Right lobe of liver (tissue), 6 donors: ENCODE measurements at regions not wholly inside any gene's neighbourhood (a gene's known extent, or its start where the extent isn't known, plus 50 kb on each side); places are given as distances from the start of the nearest gene placed in this dataset.
A peak's percentile ranks its signal among the peaks of the same experiment; 100 is the strongest.

ENCODE experiments used
- ATAC-seq, 4 donors: fragments of 200-7000 bp; cut with Tn5 transposase; one replicate each; pipeline ENCODE4 v1.9.1; 2020; ENCODE audit warnings: mild to moderate bottlenecking in 4 of 4, moderate library complexity in 4 of 4
- DNase-seq, 3 donors: peaks; one replicate each; pipeline ENCODE4 v3.0.0-alpha.2; 2020
- H3K27ac ChIP-seq, 3 donors: fragments of 200-600 bp; one replicate each; pipeline ENCODE4 v1.8.0; 2022
- H3K27me3 ChIP-seq, 2 donors: fragments of 200-600 bp; one replicate each; pipeline ENCODE4 v1.8.0; 2022
- H3K36me3 ChIP-seq, 4 donors: fragments of 200-600 bp; sonication (generic) in 1 of 4; one replicate each; pipeline versions ENCODE4 v1.5.1 to v1.8.0; 2017 to 2022; ENCODE audit warnings: control low read depth in 1 of 4
- H3K4me1 ChIP-seq, 4 donors: fragments of 200-600 bp; sonication (generic) in 1 of 4; one replicate each; pipeline versions ENCODE4 v1.5.1 to v1.8.0; 2017 to 2022; ENCODE audit warnings: control low read depth in 1 of 4
- H3K4me3 ChIP-seq, 3 donors: fragments of 200-600 bp; one replicate each; pipeline ENCODE4 v1.8.0; 2022
- H3K9me3 ChIP-seq, 4 donors: fragments of 200-600 bp; sonication (generic) in 1 of 4; one replicate each; pipeline versions ENCODE4 v1.5.1 to v1.8.0; 2017 to 2022; ENCODE audit warnings: control low read depth in 1 of 4
- CTCF ChIP-seq, 4 donors: fragments of 200-600 bp in 3 of 4; fragments of 450-650 bp in 1 of 4; IDR thresholded peaks; one replicate each; pipeline versions ENCODE4 v1.5.1 to v1.8.0; 2016 to 2022; ENCODE audit warnings: antibody characterized with exemption in 4 of 4, mild to moderate bottlenecking in 2 of 4
- POLR2A ChIP-seq: fragments of 450-650 bp; IDR thresholded peaks from one replicate; pipeline ENCODE4 v1.6.1; 2017; ENCODE audit warnings: antibody characterized with exemption, mild to moderate bottlenecking
- WGBS: methylation state at CpG from one replicate; pipeline ENCODE4 v1.1.6; 2018; ENCODE audit warnings: low coverage, low lambda C conversion rate; ENCODE audit not compliant: insufficient coverage; ENCODE audit errors: missing lambda C conversion rate; 5-methylcytosine and 5-hydroxymethylcytosine counted together
- intact Hi-C, 2 donors: fragments of 100-400 bp; cut with DNase I; formaldehyde crosslinking; loops; one replicate each; pipeline versions ENCODE4 v1.11.2 to v1.14.1; 2022
- donor health status: DM: no; HTN: yes; CAD: no.
- donor health status: DM: no; HTN: no; CAD: no.
- donor health status: DM: no; HTN: no; CAD: no.
- donor health status: DM: no; HTN: yes; CAD: no.
- donor health status: DM: no; HTN: yes; CAD: no.

DNA sequence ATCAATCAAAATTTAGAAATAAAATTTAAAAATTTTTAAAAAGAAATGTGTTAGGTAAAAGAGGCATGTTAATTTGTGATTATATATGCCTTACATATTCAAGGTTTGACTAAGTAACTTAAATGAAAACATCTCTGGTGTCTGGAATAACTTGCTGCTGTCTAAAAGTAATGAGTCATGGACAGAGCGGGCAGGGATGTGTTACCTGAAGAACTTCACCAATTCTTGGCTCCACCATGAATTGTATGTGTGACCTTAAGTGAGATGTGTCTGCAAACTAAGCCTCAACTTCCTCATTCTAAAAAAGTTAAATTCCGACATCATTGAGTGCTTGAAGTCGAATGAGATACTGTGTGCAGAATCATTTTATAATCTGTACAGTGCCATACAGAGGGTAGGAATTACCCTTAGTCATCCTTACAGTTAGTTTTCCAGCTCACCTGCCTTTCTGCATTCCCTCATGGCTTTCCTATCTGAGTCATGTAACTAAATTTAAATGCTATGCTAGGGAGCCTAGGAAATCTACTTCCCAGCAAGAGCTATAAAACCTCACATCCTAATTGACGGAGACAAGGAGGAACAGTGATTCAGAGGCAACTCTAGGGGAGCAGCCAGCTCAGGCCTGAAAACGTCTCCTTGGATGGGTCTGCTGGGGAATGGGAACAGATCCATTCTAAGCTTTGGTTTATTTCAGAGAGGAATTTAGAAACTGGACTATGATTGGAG is 100.7 kb upstream of the TSPAN2 start:
- Histone ChIP-seq H3K27me3 (no peaks in the 10 kb centered on the region), H3K36me3 (no peaks in the 10 kb centered on the region), H3K4me1 (no peaks in the 10 kb centered on the region), H3K9me3 (no peaks in the 10 kb centered on the region), H3K4me3 (no peak overlapping the region), H3K27ac (no peak overlapping the region)
- ATAC-seq (no peak), DNase-seq (no peak)
- intact Hi-C loops = no loop called here
- TF ChIP-seq CTCF (IDR thresholded peaks at IDR 0.05) (no peak), POLR2A (no peak)
- 61% methylated on average over 5 of the region's 5 CpGs for WGBS

DNA sequence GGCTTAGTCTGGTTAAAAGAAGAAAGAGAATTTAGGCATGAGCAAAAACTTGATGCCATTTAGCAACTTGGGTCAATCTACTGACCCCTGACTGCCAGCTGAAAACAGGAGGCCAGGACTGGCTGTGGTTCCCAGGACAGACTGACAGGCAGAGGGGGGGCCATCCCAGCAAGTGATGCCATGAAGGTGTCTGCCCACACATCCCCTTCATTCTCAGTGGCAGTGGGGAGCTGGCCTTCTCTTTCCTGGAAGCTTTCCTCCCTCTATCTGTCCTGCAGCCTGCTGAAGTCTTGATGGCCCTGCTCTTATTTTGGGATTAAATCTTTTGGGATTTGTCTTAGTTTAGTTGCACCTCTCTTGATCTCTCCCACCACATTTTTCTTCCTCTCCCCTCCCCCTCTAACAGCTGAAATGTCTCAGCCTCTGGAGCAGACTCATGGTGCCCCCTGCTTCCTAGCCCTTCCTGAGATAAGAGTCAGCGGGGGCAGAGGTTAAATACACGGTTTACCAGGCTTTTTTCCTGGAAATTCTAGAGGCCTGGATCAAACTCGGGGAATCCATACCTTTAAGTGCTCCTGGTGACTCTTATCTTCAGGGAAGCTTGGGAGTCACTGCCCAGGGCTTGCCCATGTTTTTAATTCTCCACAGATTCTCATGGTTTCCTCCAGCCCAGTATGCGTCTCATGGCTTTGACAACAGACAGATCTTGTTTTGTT is 99.5 kb upstream of the TSPAN2 start:
- Histone ChIP-seq H3K27ac (no peak overlapping the region), H3K4me3 (no peak overlapping the region), H3K27me3 (no peaks in the 10 kb centered on the region), H3K4me1 (no peaks in the 10 kb centered on the region), H3K36me3 (no peaks in the 10 kb centered on the region), H3K9me3 (no peaks in the 10 kb centered on the region)
- 64% methylated on average over 4 of the region's 4 CpGs for WGBS
- DNase-seq = no peak
- ATAC-seq = no peak
- TF ChIP-seq CTCF (IDR thresholded peaks at IDR 0.05) (no peak), POLR2A (no peak)
- intact Hi-C loops = no loop called here

- H3K4me1 ChIP-seq = peaks cover 0 to 5% (median 0%) of the 10 kb centered on the region in 4 donors
- H3K27me3 ChIP-seq = no peaks in the 10 kb centered on the region
- H3K9me3 ChIP-seq = no peaks in the 10 kb centered on the region
- TF ChIP-seq POLR2A (no peak), CTCF (IDR thresholded peaks at IDR 0.05) (no peak)
- H3K36me3 ChIP-seq = no peaks in the 10 kb centered on the region
- 67% methylated on average over 5 of the region's 8 CpGs for WGBS
- ATAC-seq (no peak), DNase-seq (no peak)
- no peak overlapping the region for H3K27ac ChIP-seq
- H3K4me3 ChIP-seq = no peak overlapping the region
- intact Hi-C loops = no loop called here
These were observed 97.5 kb upstream of the TSPAN2 start for GRCh38 chr1:115186711-115187265.

DNA sequence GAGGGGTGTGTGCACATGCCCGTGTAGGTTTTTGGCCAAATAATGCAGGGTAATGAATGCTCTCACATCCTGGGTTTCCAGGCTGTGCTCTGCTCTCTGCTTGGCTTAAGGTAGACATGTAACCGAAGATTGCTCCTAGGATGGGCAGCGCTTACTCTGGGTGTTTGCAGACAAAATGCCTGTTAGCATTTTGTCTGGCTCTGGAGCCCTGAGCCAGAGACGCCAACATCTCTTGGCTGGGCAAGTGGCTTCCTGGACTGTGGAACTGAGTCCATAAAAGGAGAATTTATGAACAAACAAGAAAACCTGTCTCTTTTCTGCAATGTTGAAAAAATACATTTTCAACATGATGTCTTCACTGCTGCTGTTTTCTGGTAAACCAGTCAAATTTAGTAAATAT is 96.0 kb upstream of the TSPAN2 start:
- Histone ChIP-seq H3K27ac (no peak overlapping the region), H3K4me1 (peaks cover 0 to 5% (median 0%) of the 10 kb centered on the region in 4 donors), H3K9me3 (no peaks in the 10 kb centered on the region), H3K4me3 (no peak overlapping the region), H3K36me3 (no peaks in the 10 kb centered on the region), H3K27me3 (no peaks in the 10 kb centered on the region)
- intact Hi-C loops = no loop called here
- TF ChIP-seq CTCF (IDR thresholded peaks at IDR 0.05) (no peak), POLR2A (no peak)
- WGBS = 59% methylated on average over 3 of the region's 4 CpGs
- peak in 1 of 4 donors; percentile 40 for ATAC-seq
- no peak for DNase-seq
